Activated CD4-positive, alpha-beta memory T cell treated with anti-CD3 and anti-CD28 coated beads, Interleukin-2, amount 10 ng/mL, durations not matched to agents 7 days and 5 days (primary cell): ENCODE measurements at regions not wholly inside any gene's neighbourhood (a gene's known extent, or its start where the extent isn't known, plus 50 kb on each side); places are given as distances from the start of the nearest gene placed in this dataset.

Experiments used
- CTCF ChIA-PET: fragments of 350-600 bp; sonication (Branson Sonifier 250); formaldehyde crosslinking; loops from one replicate; lab custom pipeline; 2021; ENCODE audit warnings: antibody characterized with exemption, inconsistent platforms; lab: Charles Lee
- POLR2A ChIA-PET: fragments of 350-600 bp; sonication (Branson Sonifier 250); formaldehyde crosslinking; loops from one replicate; lab custom pipeline; 2021; ENCODE audit warnings: antibody characterized with exemption; lab: Charles Lee
- DNase-seq: peaks from one replicate; pipeline ENCODE4 v3.0.0-alpha.2; 2020
- H3K27ac Mint-ChIP-seq: one replicate; pipeline ENCODE4 v1.8.0; 2021; ENCODE audit warnings: mild to moderate bottlenecking, mixed read lengths
- H3K27me3 Mint-ChIP-seq: one replicate; pipeline ENCODE4 v1.8.0; 2021; ENCODE audit warnings: mixed read lengths
- H3K36me3 Mint-ChIP-seq: one replicate; pipeline ENCODE4 v1.8.0; 2021; ENCODE audit warnings: low read depth, mixed read lengths
- H3K4me1 Mint-ChIP-seq: one replicate; pipeline ENCODE4 v1.8.0; 2021; ENCODE audit warnings: mixed read lengths
- H3K4me3 Mint-ChIP-seq: one replicate; pipeline ENCODE4 v1.8.0; 2021; ENCODE audit warnings: mild to moderate bottlenecking, mixed read lengths
- H3K9me3 Mint-ChIP-seq: one replicate; pipeline ENCODE4 v1.8.0; 2021; ENCODE audit warnings: mixed read lengths

GRCh38 chr12:130007771-130008170, 103.9 kb upstream of the TMEM132D start:
- DNase-seq: no peak
- Mint-ChIP-seq H3K4me1 (no peaks in the 10 kb centered on the region), H3K4me3 (no peak overlapping the region), H3K27ac (no peak overlapping the region), H3K36me3 (no peaks in the 10 kb centered on the region), H3K9me3 (peaks cover 2% of the 10 kb centered on the region), H3K27me3 (no peaks in the 10 kb centered on the region)
- POLR2A ChIA-PET: no interaction called here
- CTCF ChIA-PET: no interaction called here

DNA sequence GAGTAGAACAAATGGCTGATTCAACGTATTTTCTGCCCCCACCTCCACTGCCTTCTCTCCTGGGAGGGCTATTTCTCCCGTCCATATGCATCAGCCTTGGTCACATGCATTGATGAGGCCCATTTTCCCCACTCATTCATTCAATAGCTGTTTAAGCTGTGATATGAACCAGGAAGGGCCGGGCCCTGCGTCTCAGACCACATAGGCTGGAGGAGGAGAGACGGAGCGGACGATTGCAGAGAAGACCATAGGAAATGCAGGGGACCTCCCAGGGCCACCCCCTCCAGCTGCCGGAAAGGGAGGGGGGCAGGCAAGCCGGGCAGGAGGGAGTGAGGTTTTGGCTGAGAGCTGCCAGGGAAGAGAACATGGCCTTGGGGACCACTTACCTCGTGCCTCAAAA, 104.4 kb upstream of the TMEM132D start:
- Mint-ChIP-seq H3K4me3 (no peak overlapping the region), H3K9me3 (peaks cover 2% of the 10 kb centered on the region), H3K27ac (no peak overlapping the region), H3K36me3 (no peaks in the 10 kb centered on the region), H3K4me1 (no peaks in the 10 kb centered on the region), H3K27me3 (no peaks in the 10 kb centered on the region)
- POLR2A ChIA-PET: no interaction called here
- DNase-seq: no peak
- CTCF ChIA-PET: no interaction called here

GRCh38 chr12:130009961-130010360, 106.1 kb upstream of the TMEM132D start:
- Mint-ChIP-seq H3K9me3 (peaks cover 2% of the 10 kb centered on the region), H3K36me3 (no peaks in the 10 kb centered on the region), H3K27ac (no peak overlapping the region), H3K4me3 (no peak overlapping the region), H3K4me1 (no peaks in the 10 kb centered on the region), H3K27me3 (no peaks in the 10 kb centered on the region)
- POLR2A ChIA-PET: no interaction called here
- CTCF ChIA-PET: no interaction called here
- no peak for DNase-seq

- DNase-seq: no peak
- CTCF ChIA-PET: no interaction called here
- no peaks in the 10 kb centered on the region for H3K27me3 Mint-ChIP-seq
- no peak overlapping the region for H3K4me3 Mint-ChIP-seq
- H3K4me1 Mint-ChIP-seq: no peaks in the 10 kb centered on the region
- no peaks in the 10 kb centered on the region for H3K36me3 Mint-ChIP-seq
- no peak overlapping the region for H3K27ac Mint-ChIP-seq
- POLR2A ChIA-PET: no interaction called here
- H3K9me3 Mint-ChIP-seq: peaks cover 2% of the 10 kb centered on the region
Measured at GRCh38 chr12:130011611-130012385, 108.0 kb upstream of the TMEM132D start.

DNA sequence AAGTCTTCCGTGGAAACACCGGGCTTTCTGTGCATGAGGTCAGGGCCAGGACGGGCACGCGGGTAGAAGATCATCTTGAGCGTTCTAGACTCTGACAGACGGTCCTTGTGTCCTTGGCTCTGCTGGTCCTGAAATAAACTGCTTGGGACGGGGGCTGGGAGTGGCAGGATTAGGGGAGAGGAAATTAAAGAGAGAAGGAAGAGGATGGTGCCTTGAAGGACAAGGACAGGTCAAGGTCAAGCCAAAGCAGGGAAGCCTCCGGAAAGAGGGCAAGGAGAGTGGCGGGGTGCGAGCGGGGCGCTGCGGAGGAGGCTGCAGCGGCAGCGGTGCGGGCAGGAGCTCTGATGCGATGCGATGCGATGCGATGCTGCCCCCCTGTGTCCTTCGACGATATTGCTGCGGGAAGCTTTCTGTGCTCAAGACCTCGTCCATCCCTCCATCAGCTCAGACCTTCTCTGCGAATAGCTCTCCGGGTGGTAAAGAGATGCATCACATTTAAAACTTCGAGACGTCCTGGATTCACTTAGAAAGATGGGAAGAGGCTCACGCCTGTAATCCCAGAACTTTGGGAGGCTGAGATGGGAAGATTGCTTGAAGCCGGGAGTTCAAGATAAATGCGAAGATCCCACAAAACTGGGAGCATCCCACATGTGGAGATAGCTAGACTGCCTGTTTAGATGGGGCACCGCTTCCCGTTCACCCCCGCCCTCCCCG, 110.1 kb upstream of the TMEM132D start:
- ChIA-PET CTCF (interaction anchor here (0.8 to 5.1 kb wide), 8 partner anchors 9 to 1231 kb away, joined by 3 to 33 read pairs (median 4); no protein-coding TSS in a partner anchor), POLR2A (no interaction called here)
- H3K27me3 Mint-ChIP-seq: no peaks in the 10 kb centered on the region
- no peak overlapping the region for H3K4me3 Mint-ChIP-seq
- peak; percentile 28 for DNase-seq
- H3K9me3 Mint-ChIP-seq: no peaks in the 10 kb centered on the region
- no peak overlapping the region for H3K27ac Mint-ChIP-seq
- H3K36me3 Mint-ChIP-seq: no peaks in the 10 kb centered on the region
- no peaks in the 10 kb centered on the region for H3K4me1 Mint-ChIP-seq

GRCh38 chr12:130014485-130014807, 110.6 kb upstream of the TMEM132D start:
- ChIA-PET CTCF (interaction anchor here (0.8 to 5.1 kb wide), 8 partner anchors 8 to 1231 kb away, joined by 3 to 33 read pairs (median 4); no protein-coding TSS in a partner anchor), POLR2A (no interaction called here)
- Mint-ChIP-seq H3K4me3 (no peak overlapping the region), H3K27ac (no peak overlapping the region), H3K27me3 (no peaks in the 10 kb centered on the region), H3K9me3 (no peaks in the 10 kb centered on the region), H3K4me1 (no peaks in the 10 kb centered on the region), H3K36me3 (no peaks in the 10 kb centered on the region)
- no peak for DNase-seq

GRCh38 chr12:130016194-130016593, 112.4 kb upstream of the TMEM132D start:
- CTCF ChIA-PET: interaction anchor here (5.1 kb wide), 1 partner anchor 10 kb away, joined by 33 read pairs; no protein-coding TSS in a partner anchor

GRCh38 chr12:130016986-130017385, 113.2 kb upstream of the TMEM132D start:
- Mint-ChIP-seq H3K9me3 (no peaks in the 10 kb centered on the region), H3K27ac (no peak overlapping the region), H3K4me3 (no peak overlapping the region), H3K36me3 (no peaks in the 10 kb centered on the region), H3K27me3 (no peaks in the 10 kb centered on the region), H3K4me1 (no peaks in the 10 kb centered on the region)
- no peak for DNase-seq
- ChIA-PET POLR2A (no interaction called here), CTCF (interaction anchor here (5.1 kb wide), 1 partner anchor 9 kb away, joined by 33 read pairs; no protein-coding TSS in a partner anchor)

More at GRCh38 chr12:130016194-130016593, 112.4 kb upstream of the TMEM132D start:
- Mint-ChIP-seq H3K9me3 (no peaks in the 10 kb centered on the region), H3K4me3 (no peak overlapping the region), H3K27me3 (no peaks in the 10 kb centered on the region), H3K27ac (no peak overlapping the region), H3K4me1 (no peaks in the 10 kb centered on the region), H3K36me3 (no peaks in the 10 kb centered on the region)
- no peak for DNase-seq
- POLR2A ChIA-PET: no interaction called here

GRCh38 chr12:130017591-130018449, 114.0 kb upstream of the TMEM132D start:
- Mint-ChIP-seq H3K27me3 (no peaks in the 10 kb centered on the region), H3K9me3 (no peaks in the 10 kb centered on the region), H3K36me3 (no peaks in the 10 kb centered on the region), H3K4me1 (no peaks in the 10 kb centered on the region), H3K27ac (no peak overlapping the region), H3K4me3 (no peak overlapping the region)
- DNase-seq: no peak
- POLR2A ChIA-PET: no interaction called here
- CTCF ChIA-PET: interaction anchor here (5.1 kb wide), 1 partner anchor 9 kb away, joined by 33 read pairs; no protein-coding TSS in a partner anchor

GRCh38 chr12:130018614-130019013, 114.8 kb upstream of the TMEM132D start:
- Mint-ChIP-seq H3K36me3 (no peaks in the 10 kb centered on the region), H3K27me3 (no peaks in the 10 kb centered on the region), H3K4me1 (no peaks in the 10 kb centered on the region), H3K27ac (no peak overlapping the region), H3K9me3 (no peaks in the 10 kb centered on the region), H3K4me3 (no peak overlapping the region)
- CTCF ChIA-PET: interaction anchor here (5.1 kb wide), 1 partner anchor 8 kb away, joined by 33 read pairs; no protein-coding TSS in a partner anchor
- POLR2A ChIA-PET: no interaction called here
- DNase-seq: no peak

DNA sequence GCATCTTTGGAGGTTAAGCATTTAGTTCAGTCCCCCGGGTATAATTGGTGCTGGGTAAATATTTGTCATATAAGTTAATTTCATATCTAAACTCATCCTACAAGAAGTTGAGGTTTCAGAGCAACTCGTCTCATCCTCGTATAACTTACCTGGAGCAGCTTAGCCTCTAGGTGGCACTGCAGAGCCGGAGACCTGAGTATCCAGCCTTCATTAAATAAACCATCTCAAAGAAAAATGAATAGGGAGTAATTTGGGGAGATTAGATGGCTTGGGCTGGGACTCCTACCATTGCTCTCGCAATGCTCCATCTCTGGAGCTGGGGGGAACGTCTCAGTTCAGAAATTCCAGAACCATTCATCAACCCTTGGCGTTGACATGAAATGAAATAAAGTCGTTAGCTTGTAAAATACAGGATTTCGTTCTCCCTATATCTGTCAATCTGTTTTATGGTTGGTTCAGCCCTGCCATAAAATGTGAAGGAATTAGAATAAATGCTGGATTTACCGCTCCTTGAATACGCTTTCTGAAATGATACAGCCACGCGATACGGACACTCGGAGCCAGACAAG, 122.9 kb upstream of the TMEM132D start:
- ChIA-PET POLR2A (no interaction called here), CTCF (interaction anchor here (1.0 to 4.9 kb wide), 4 partner anchors 11 to 309 kb away, joined by 3 to 33 read pairs (median 3); no protein-coding TSS in a partner anchor)
- H3K27ac Mint-ChIP-seq: no peak overlapping the region
- no peaks in the 10 kb centered on the region for H3K27me3 Mint-ChIP-seq
- H3K9me3 Mint-ChIP-seq: no peaks in the 10 kb centered on the region
- H3K4me1 Mint-ChIP-seq: no peaks in the 10 kb centered on the region
- DNase-seq: peak; percentile 29
- H3K4me3 Mint-ChIP-seq: no peak overlapping the region
- H3K36me3 Mint-ChIP-seq: no peaks in the 10 kb centered on the region

DNA sequence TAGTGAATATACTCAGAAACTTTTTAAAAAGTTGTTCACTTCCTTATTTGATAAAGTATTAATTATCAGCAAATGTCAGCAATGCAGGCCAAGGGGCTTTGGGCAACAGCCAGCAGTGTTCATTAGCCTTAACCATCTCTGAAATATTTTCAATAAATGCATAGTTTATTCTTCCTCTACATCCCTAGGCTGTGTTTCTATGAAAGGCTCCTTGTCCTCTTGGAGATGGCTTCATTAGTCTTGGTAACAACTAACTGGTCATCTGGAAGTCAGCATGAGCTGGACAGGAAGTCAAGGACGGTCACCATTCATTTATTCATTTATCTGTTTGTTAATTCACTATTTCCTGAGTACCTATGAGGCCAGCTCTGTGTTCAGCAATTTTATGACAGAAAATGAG, 124.0 kb upstream of the TMEM132D start:
- Mint-ChIP-seq H3K4me3 (no peak overlapping the region), H3K4me1 (no peaks in the 10 kb centered on the region), H3K27me3 (no peaks in the 10 kb centered on the region), H3K36me3 (no peaks in the 10 kb centered on the region), H3K27ac (no peak overlapping the region), H3K9me3 (no peaks in the 10 kb centered on the region)
- CTCF ChIA-PET: interaction anchor here (4.9 kb wide), 1 partner anchor 12 kb away, joined by 33 read pairs; no protein-coding TSS in a partner anchor
- DNase-seq: no peak
- POLR2A ChIA-PET: no interaction called here
